H7 (cell line): ENCODE measurements at regions not wholly inside any gene's neighbourhood (a gene's known extent, or its start where the extent isn't known, plus 50 kb on each side); places are given as distances from the start of the nearest gene placed in this dataset.
A peak's percentile ranks its signal among the peaks of the same experiment; 100 is the strongest.

ENCODE experiments used
- DNase-seq: peaks from one replicate; pipeline ENCODE4 v3.0.0; 2012
- H3K27me3 ChIP-seq: 2 replicates; pipeline ENCODE4 v1.6.0; 2011; ENCODE audit warnings: mild to moderate bottlenecking, low read length; ENCODE audit not compliant: control insufficient read depth, insufficient read depth
- H3K36me3 ChIP-seq: replicated peaks from 2 replicates; pipeline ENCODE4 v1.5.1; 2011; ENCODE audit warnings: low read length; ENCODE audit not compliant: control insufficient read depth, insufficient read depth
- H3K4me3 ChIP-seq: 2 replicates; pipeline ENCODE4 v1.5.1; 2011; ENCODE audit warnings: low read depth, mild to moderate bottlenecking, control low read depth, low read length, moderate library complexity; ENCODE audit not compliant: insufficient read depth

DNA sequence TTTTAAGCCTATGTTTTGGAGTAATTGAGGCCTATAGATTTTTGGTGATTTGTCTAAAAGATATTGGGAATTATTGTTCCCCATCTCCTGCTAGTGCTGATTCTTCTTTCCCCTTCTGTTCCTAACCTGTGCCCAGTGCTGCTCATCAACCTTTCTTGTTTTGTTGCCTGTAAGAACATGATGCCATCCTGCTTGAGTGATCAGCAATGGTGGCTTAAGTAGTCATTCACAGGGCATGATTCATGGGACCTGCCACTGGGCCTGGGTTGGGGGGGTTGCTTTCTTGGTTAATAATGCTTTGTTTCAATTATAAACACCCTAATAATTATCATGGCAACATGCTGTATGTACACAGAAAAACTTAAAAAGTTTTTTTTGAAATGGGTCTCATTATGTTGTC is 562.9 kb upstream of the SETBP1 start:
- H3K27me3 ChIP-seq: no peaks in the 10 kb centered on the region
- DNase-seq: no peak
- H3K4me3 ChIP-seq: no peak overlapping the region
- H3K36me3 ChIP-seq: no peaks in the 10 kb centered on the region

- no peak overlapping the region for H3K4me3 ChIP-seq
- H3K27me3 ChIP-seq: no peaks in the 10 kb centered on the region
- no peak for DNase-seq
- no peaks in the 10 kb centered on the region for H3K36me3 ChIP-seq
Measured at GRCh38 chr18:44119607-44120006, 561.1 kb upstream of the SETBP1 start.

DNA sequence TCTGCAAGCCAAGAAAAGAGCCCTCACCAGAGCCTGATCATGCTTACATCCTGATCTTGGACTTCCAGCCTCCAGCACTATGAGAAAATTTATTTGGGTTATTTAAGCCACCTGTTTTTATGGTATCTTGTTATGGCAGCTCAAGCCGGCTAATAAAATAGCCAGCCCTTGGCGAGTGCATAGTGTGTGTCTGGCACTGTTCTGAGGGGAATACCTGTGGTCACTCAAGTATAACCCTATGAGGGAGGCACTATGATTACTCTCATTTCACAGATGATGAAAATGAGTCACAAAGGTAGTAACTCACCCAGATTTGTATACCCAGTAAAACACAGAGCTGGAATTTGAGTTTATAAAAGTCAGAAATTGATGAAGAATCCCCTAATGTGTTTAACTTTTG is 556.9 kb upstream of the SETBP1 start:
- no peak overlapping the region for H3K4me3 ChIP-seq
- DNase-seq: no peak

DNA sequence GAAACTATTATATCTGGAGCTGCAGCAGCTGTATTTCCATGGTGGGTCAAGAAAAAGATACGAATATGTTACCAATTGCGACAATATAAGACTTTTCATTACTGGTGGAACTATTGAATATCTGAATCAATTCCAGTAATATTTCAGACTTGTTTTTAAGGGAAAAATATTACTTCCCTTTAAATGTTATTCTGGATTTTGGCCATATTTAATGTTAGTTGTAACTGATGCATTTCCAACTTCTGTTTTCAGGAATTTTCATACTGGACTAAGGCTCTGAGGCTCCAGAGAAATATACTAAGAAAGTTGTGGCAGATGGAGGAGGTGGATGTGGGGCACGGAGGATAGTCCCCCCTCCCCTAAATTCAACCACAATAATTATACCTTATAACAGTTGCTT is 555.2 kb upstream of the SETBP1 start:
- H3K36me3 ChIP-seq: no peaks in the 10 kb centered on the region
- no peaks in the 10 kb centered on the region for H3K27me3 ChIP-seq
- no peak overlapping the region for H3K4me3 ChIP-seq
- no peak for DNase-seq

More for the DNA sequence above, 556.9 kb upstream of the SETBP1 start:
- Histone ChIP-seq H3K27me3 (no peaks in the 10 kb centered on the region), H3K36me3 (no peaks in the 10 kb centered on the region)

DNA sequence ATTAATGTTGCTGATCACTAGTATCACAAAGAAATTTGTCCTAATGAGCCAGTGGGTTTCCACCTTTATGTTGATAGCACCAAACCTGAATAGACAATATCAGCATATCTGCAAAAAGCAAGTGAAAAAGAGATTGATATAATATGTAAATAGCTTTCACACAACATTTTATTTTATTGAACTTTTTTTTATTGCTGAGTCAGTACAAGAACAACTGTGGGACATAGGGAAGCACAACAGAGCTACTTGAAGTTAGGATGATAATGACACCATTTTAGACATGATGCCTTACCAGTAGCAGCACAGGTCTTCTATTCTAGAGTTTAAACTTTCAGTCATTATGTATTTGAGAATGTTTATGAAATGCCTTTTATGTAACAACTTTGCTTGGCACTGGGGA is 554.1 kb upstream of the SETBP1 start:
- Histone ChIP-seq H3K36me3 (no peaks in the 10 kb centered on the region), H3K27me3 (no peaks in the 10 kb centered on the region), H3K4me3 (no peak overlapping the region)
- DNase-seq: no peak

DNA sequence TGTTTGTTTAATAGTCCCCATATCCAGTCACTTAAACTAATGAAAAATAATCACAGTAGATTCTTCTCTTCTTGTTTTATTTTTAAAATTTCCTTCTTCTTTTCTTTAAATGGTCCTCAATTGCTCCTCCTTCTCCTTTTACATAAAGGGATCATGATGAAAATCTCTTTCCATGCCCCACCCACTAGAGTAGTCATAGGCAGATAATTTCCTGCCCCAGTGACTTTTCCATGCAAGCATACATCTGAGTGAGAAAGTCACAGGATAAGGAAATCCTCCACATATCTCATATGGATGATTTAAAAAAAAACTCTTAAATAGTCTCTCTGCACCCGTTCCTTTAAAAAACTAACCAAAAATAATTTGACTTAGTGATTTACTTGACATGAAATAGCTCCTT is 552.3 kb upstream of the SETBP1 start:
- no peak for DNase-seq
- Histone ChIP-seq H3K36me3 (no peaks in the 10 kb centered on the region), H3K4me3 (no peak overlapping the region), H3K27me3 (no peaks in the 10 kb centered on the region)

- Histone ChIP-seq H3K4me3 (no peak overlapping the region), H3K36me3 (no peaks in the 10 kb centered on the region), H3K27me3 (no peaks in the 10 kb centered on the region)
- DNase-seq: peak; percentile 55
Measured at GRCh38 chr18:44130376-44130942, 550.2 kb upstream of the SETBP1 start.

DNA sequence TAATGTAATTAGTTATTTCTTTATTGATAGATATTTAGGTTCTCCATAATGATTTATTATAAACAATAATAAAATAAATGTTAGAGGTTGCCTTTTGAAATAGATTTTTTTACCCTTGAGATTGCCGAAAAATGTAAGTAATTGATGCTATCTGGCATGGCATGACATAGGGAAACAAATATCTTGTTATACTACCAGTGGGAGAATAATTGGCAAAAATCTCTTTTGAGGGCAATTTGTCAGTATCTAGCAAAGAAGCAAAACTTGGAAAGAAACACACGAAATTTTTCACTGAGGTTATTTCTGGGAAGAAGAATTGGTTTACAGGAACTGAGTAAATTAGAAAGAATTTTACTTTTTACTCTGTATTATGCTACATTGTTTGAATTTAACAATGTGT is 547.2 kb upstream of the SETBP1 start:
- no peak overlapping the region for H3K4me3 ChIP-seq
- no peak for DNase-seq
- H3K36me3 ChIP-seq: no peaks in the 10 kb centered on the region
- H3K27me3 ChIP-seq: no peaks in the 10 kb centered on the region

- no peak for DNase-seq
- Histone ChIP-seq H3K4me3 (no peak overlapping the region), H3K36me3 (no peaks in the 10 kb centered on the region), H3K27me3 (no peaks in the 10 kb centered on the region)
Measured at GRCh38 chr18:44134447-44134846, 546.2 kb upstream of the SETBP1 start.

DNA sequence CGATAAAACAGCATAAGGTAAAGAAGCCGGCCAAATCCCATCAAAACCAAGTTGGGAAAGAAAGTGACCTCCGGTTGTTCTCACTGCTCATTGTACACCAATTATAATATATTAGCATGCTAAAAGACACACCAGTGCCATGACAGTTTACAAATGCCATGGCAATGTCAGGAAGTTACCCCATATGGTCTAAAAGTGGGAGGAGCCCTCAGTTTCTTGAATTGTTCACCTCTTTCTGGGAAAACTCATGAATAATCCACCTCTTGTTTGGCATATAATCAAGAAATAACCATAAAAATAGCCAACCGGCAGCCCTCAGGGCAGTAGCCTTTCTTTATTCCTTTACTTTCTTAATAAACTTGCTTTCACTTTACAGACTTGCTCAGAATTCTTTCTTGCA is 544.9 kb upstream of the SETBP1 start:
- no peaks in the 10 kb centered on the region for H3K27me3 ChIP-seq
- no peak overlapping the region for H3K4me3 ChIP-seq
- H3K36me3 ChIP-seq: no peaks in the 10 kb centered on the region
- DNase-seq: no peak

- no peaks in the 10 kb centered on the region for H3K36me3 ChIP-seq
Measured at GRCh38 chr18:44136326-44136725, 544.4 kb upstream of the SETBP1 start.

GRCh38 chr18:44143072-44143471 is 537.6 kb upstream of the SETBP1 start:
- no peak for DNase-seq
- H3K27me3 ChIP-seq: no peaks in the 10 kb centered on the region
- no peak overlapping the region for H3K4me3 ChIP-seq
- H3K36me3 ChIP-seq: no peaks in the 10 kb centered on the region

More at GRCh38 chr18:44136326-44136725, 544.4 kb upstream of the SETBP1 start:
- Histone ChIP-seq H3K4me3 (no peak overlapping the region), H3K27me3 (no peaks in the 10 kb centered on the region)
- DNase-seq: no peak

GRCh38 chr18:44149706-44150105 is 531.0 kb upstream of the SETBP1 start:
- DNase-seq: no peak

DNA sequence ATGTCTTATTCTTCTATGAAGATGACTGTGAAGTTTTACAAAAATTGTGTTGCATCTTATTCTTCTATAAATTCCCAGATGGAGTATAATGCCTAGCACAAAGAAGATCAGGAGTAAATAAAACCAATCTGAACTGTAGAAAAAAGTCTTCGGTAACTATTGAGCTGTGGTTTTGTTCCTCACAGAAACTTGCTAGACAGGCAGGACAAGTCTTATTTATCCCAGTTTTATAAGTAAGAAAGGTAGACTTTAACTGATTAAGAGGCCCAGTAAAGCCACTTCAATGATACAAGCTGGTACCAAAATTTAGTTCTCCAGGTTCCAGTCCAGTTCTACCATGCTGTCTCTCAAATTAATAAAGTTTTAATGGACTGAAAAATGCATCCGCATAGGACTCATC is 526.7 kb upstream of the SETBP1 start:
- Histone ChIP-seq H3K27me3 (no peaks in the 10 kb centered on the region), H3K36me3 (no peaks in the 10 kb centered on the region)
- no peak for DNase-seq

More at GRCh38 chr18:44149706-44150105, 531.0 kb upstream of the SETBP1 start:
- no peaks in the 10 kb centered on the region for H3K27me3 ChIP-seq
- no peaks in the 10 kb centered on the region for H3K36me3 ChIP-seq
- H3K4me3 ChIP-seq: no peak overlapping the region

GRCh38 chr18:44156126-44156525 is 524.6 kb upstream of the SETBP1 start:
- Histone ChIP-seq H3K4me3 (no peak overlapping the region), H3K36me3 (no peaks in the 10 kb centered on the region), H3K27me3 (no peaks in the 10 kb centered on the region)
- DNase-seq: no peak

More for the DNA sequence above, 526.7 kb upstream of the SETBP1 start:
- H3K4me3 ChIP-seq: no peak overlapping the region

- DNase-seq: no peak
- H3K4me3 ChIP-seq: no peak overlapping the region
- no peaks in the 10 kb centered on the region for H3K36me3 ChIP-seq
Measured at GRCh38 chr18:44156776-44157335, 523.8 kb upstream of the SETBP1 start.

More at GRCh38 chr18:44156776-44157335, 523.8 kb upstream of the SETBP1 start:
- no peaks in the 10 kb centered on the region for H3K27me3 ChIP-seq
